ENCODE measurements at regions not wholly inside any gene's neighbourhood (a gene's known extent, or its start where the extent isn't known, plus 50 kb on each side); places are given as distances from the start of the nearest gene placed in this dataset.

GRCh38 chr2:181114021-181114420 lies 133.6 kb downstream of the UBE2E3 start:
- in situ Hi-C loops (cut with HindIII; ENCODE audit: low pct_unique_long_range_greater_than_20kb, low sequenced_read_pairs) = no loop called here
- DNase-seq (ENCODE audit: low read depth, low spot score) = no peak

GRCh38 chr2:181116261-181116660 lies 135.9 kb downstream of the UBE2E3 start:
- DNase-seq (ENCODE audit: low read depth, low spot score) = no peak
- in situ Hi-C loops (cut with HindIII; ENCODE audit: low pct_unique_long_range_greater_than_20kb, low sequenced_read_pairs) = no loop called here

GRCh38 chr2:181117206-181117925 lies 137.0 kb downstream of the UBE2E3 start:
- in situ Hi-C loops (cut with HindIII; ENCODE audit: low pct_unique_long_range_greater_than_20kb, low sequenced_read_pairs) = no loop called here
- DNase-seq (ENCODE audit: low read depth, low spot score) = no peak

- DNase-seq (ENCODE audit: low read depth, low spot score) = peak; percentile 8
These were observed 140.2 kb downstream of the UBE2E3 start for GRCh38 chr2:181120625-181121024.

GRCh38 chr2:181121996-181122395 lies 141.6 kb downstream of the UBE2E3 start:
- in situ Hi-C loops (cut with HindIII; ENCODE audit: low pct_unique_long_range_greater_than_20kb, low sequenced_read_pairs) = no loop called here

More at GRCh38 chr2:181120625-181121024, 140.2 kb downstream of the UBE2E3 start:
- in situ Hi-C loops (cut with HindIII; ENCODE audit: low pct_unique_long_range_greater_than_20kb, low sequenced_read_pairs) = no loop called here

GRCh38 chr2:181122601-181123000 lies 142.2 kb downstream of the UBE2E3 start:
- peak; percentile 37 for DNase-seq (ENCODE audit: low read depth, low spot score)
- in situ Hi-C loops (cut with HindIII; ENCODE audit: low pct_unique_long_range_greater_than_20kb, low sequenced_read_pairs) = no loop called here

More at GRCh38 chr2:181121996-181122395, 141.6 kb downstream of the UBE2E3 start:
- DNase-seq (ENCODE audit: low read depth, low spot score) = no peak

- in situ Hi-C loops (cut with HindIII; ENCODE audit: low pct_unique_long_range_greater_than_20kb, low sequenced_read_pairs) = no loop called here
- DNase-seq (ENCODE audit: low read depth, low spot score) = no peak
These were observed 143.4 kb downstream of the UBE2E3 start for GRCh38 chr2:181123798-181124231.

GRCh38 chr2:181124497-181124896 lies 144.1 kb downstream of the UBE2E3 start:
- no peak for DNase-seq (ENCODE audit: low read depth, low spot score)
- in situ Hi-C loops (cut with HindIII; ENCODE audit: low pct_unique_long_range_greater_than_20kb, low sequenced_read_pairs) = no loop called here

GRCh38 chr2:181125359-181125758 lies 145.0 kb downstream of the UBE2E3 start:
- in situ Hi-C loops (cut with HindIII; ENCODE audit: low pct_unique_long_range_greater_than_20kb, low sequenced_read_pairs) = no loop called here

GRCh38 chr2:181126311-181126868 lies 146.0 kb downstream of the UBE2E3 start:
- no peak for DNase-seq (ENCODE audit: low read depth, low spot score)
- in situ Hi-C loops (cut with HindIII; ENCODE audit: low pct_unique_long_range_greater_than_20kb, low sequenced_read_pairs) = no loop called here

More at GRCh38 chr2:181125359-181125758, 145.0 kb downstream of the UBE2E3 start:
- DNase-seq (ENCODE audit: low read depth, low spot score) = no peak

- no peak for DNase-seq (ENCODE audit: low read depth, low spot score)
- in situ Hi-C loops (cut with HindIII; ENCODE audit: low pct_unique_long_range_greater_than_20kb, low sequenced_read_pairs) = no loop called here
These were observed 147.8 kb downstream of the UBE2E3 start for GRCh38 chr2:181128199-181128598.

- DNase-seq (ENCODE audit: low read depth, low spot score) = no peak
- in situ Hi-C loops (cut with HindIII; ENCODE audit: low pct_unique_long_range_greater_than_20kb, low sequenced_read_pairs) = no loop called here
These were observed 149.1 kb downstream of the UBE2E3 start for GRCh38 chr2:181129364-181130056.

GRCh38 chr2:181130686-181131085 lies 150.3 kb downstream of the UBE2E3 start:
- no peak for DNase-seq (ENCODE audit: low read depth, low spot score)
- in situ Hi-C loops (cut with HindIII; ENCODE audit: low pct_unique_long_range_greater_than_20kb, low sequenced_read_pairs) = no loop called here

- DNase-seq (ENCODE audit: low read depth, low spot score) = no peak
- in situ Hi-C loops (cut with HindIII; ENCODE audit: low pct_unique_long_range_greater_than_20kb, low sequenced_read_pairs) = no loop called here
These were observed 151.2 kb downstream of the UBE2E3 start for GRCh38 chr2:181131584-181131983.

- in situ Hi-C loops (cut with HindIII; ENCODE audit: low pct_unique_long_range_greater_than_20kb, low sequenced_read_pairs) = no loop called here
- DNase-seq (ENCODE audit: low read depth, low spot score) = no peak
These were observed 158.4 kb downstream of the UBE2E3 start for GRCh38 chr2:181138816-181139215.

GRCh38 chr2:181139831-181140230 lies 159.4 kb downstream of the UBE2E3 start:
- in situ Hi-C loops (cut with HindIII; ENCODE audit: low pct_unique_long_range_greater_than_20kb, low sequenced_read_pairs) = no loop called here
- no peak for DNase-seq (ENCODE audit: low read depth, low spot score)

- in situ Hi-C loops (cut with HindIII; ENCODE audit: low pct_unique_long_range_greater_than_20kb, low sequenced_read_pairs) = no loop called here
These were observed 160.0 kb downstream of the UBE2E3 start for GRCh38 chr2:181140414-181140813.

GRCh38 chr2:181140928-181141327 lies 160.5 kb downstream of the UBE2E3 start:
- in situ Hi-C loops (cut with HindIII; ENCODE audit: low pct_unique_long_range_greater_than_20kb, low sequenced_read_pairs) = no loop called here

More at GRCh38 chr2:181140414-181140813, 160.0 kb downstream of the UBE2E3 start:
- no peak for DNase-seq (ENCODE audit: low read depth, low spot score)

GRCh38 chr2:181141676-181142075 lies 161.3 kb downstream of the UBE2E3 start:
- in situ Hi-C loops (cut with HindIII; ENCODE audit: low pct_unique_long_range_greater_than_20kb, low sequenced_read_pairs) = no loop called here
- DNase-seq (ENCODE audit: low read depth, low spot score) = no peak

More at GRCh38 chr2:181140928-181141327, 160.5 kb downstream of the UBE2E3 start:
- no peak for DNase-seq (ENCODE audit: low read depth, low spot score)
